Loucy (cell line): ENCODE measurements at regions not wholly inside any gene's neighbourhood (a gene's known extent, or its start where the extent isn't known, plus 50 kb on each side); places are given as distances from the start of the nearest gene placed in this dataset.

Source experiments
- H2AFZ ChIP-seq: fragments of 200-600 bp; sonication (generic); 2 replicates; pipeline ENCODE4 v1.6.0; 2016; ENCODE audit warnings: antibody characterized with exemption, mild to moderate bottlenecking, low read length, moderate library complexity
- H3F3A ChIP-seq: fragments of 200-600 bp; 2 replicates; pipeline ENCODE4 v1.6.0; 2016; ENCODE audit warnings: antibody characterized with exemption, low read depth, mild to moderate bottlenecking
- H3K27me3 ChIP-seq: fragments of 200-600 bp; sonication (generic); 2 replicates; pipeline ENCODE4 v1.6.1; 2014; ENCODE audit warnings: low read length, mild to moderate bottlenecking; ENCODE audit not compliant: insufficient read depth, poor library complexity, severe bottlenecking
- H3K36me3 ChIP-seq: fragments of 200-600 bp; sonication (generic); 2 replicates; pipeline ENCODE4 v1.6.1; 2016; ENCODE audit warnings: low read length; ENCODE audit not compliant: insufficient read depth
- H3K4me1 ChIP-seq: fragments of 200-600 bp; sonication (generic); 2 replicates; pipeline ENCODE4 v1.5.1; 2014; ENCODE audit warnings: low read length, mild to moderate bottlenecking; ENCODE audit not compliant: insufficient read depth, poor library complexity, severe bottlenecking
- H3K4me2 ChIP-seq: fragments of 200-600 bp; sonication (generic); 2 replicates; pipeline ENCODE4 v1.6.0; 2014; ENCODE audit warnings: antibody characterized with exemption, low read length, low read depth, mild to moderate bottlenecking; ENCODE audit not compliant: poor library complexity, severe bottlenecking
- H3K4me3 ChIP-seq: fragments of 200-600 bp; sonication (generic); 2 replicates; pipeline ENCODE4 v1.5.1; 2014; ENCODE audit warnings: low read length, mild to moderate bottlenecking, mixed read lengths; ENCODE audit not compliant: poor library complexity, severe bottlenecking
- H3K79me2 ChIP-seq: fragments of 200-600 bp; sonication (generic); 2 replicates; pipeline ENCODE4 v1.6.1; 2014; ENCODE audit warnings: low read length; ENCODE audit not compliant: insufficient read depth
- H3K9ac ChIP-seq: fragments of 200-600 bp; sonication (generic); 2 replicates; pipeline ENCODE4 v1.6.0; 2014; ENCODE audit warnings: mild to moderate bottlenecking, low read depth, low read length, moderate library complexity; ENCODE audit not compliant: poor library complexity, severe bottlenecking
- H3K9me2 ChIP-seq: fragments of 200-600 bp; sonication (generic); replicated peaks from 2 replicates; pipeline ENCODE4 v1.6.1; 2016; ENCODE audit warnings: low read depth, low read length, mixed read lengths
- H3K9me3 ChIP-seq: fragments of 200-600 bp; sonication (generic); 2 replicates; pipeline ENCODE4 v1.6.1; 2014; ENCODE audit warnings: mild to moderate bottlenecking, antibody characterized with exemption, low read length, low read depth; ENCODE audit not compliant: insufficient read depth
- H4K20me1 ChIP-seq: fragments of 200-600 bp; sonication (generic); 2 replicates; pipeline ENCODE4 v1.6.0; 2014; ENCODE audit warnings: antibody characterized with exemption, low read length, mild to moderate bottlenecking; ENCODE audit not compliant: insufficient read depth, poor library complexity, severe bottlenecking
- CTCF ChIP-seq: fragments of 200-600 bp; sonication (generic); conservative IDR thresholded peaks from 2 replicates; pipeline ENCODE4 v1.5.1; 2014; ENCODE audit warnings: mild to moderate bottlenecking, antibody characterized with exemption, low read length
- EZH2phosphoT487 ChIP-seq: fragments of 200-600 bp; IDR thresholded peaks from 2 replicates; pipeline ENCODE4 v1.6.1; 2018; ENCODE audit warnings: antibody characterized with exemption, mild to moderate bottlenecking, moderate library complexity, borderline replicate concordance

GRCh38 chr12:111189792-111190191 is 179.1 kb downstream of the PHETA1 start:
- no peaks in the 10 kb centered on the region for H3K27me3 ChIP-seq
- no peak overlapping the region for H3K4me2 ChIP-seq
- no peak overlapping the region for H3K4me3 ChIP-seq
- no peak overlapping the region for H3K9ac ChIP-seq
- no peaks in the 10 kb centered on the region for H3K4me1 ChIP-seq
- no peaks in the 10 kb centered on the region for H3K9me2 ChIP-seq
- H3K9me3 ChIP-seq = no peaks in the 10 kb centered on the region
- no peaks in the 10 kb centered on the region for H4K20me1 ChIP-seq
- no peaks in the 10 kb centered on the region for H3F3A ChIP-seq
- TF ChIP-seq EZH2phosphoT487 = no peak
- no peak for TF ChIP-seq CTCF
- no peaks in the 10 kb centered on the region for H3K79me2 ChIP-seq
- H3K36me3 ChIP-seq = no peaks in the 10 kb centered on the region
- no peak overlapping the region for H2AFZ ChIP-seq

- H3K9ac ChIP-seq = no peak overlapping the region
- H3F3A ChIP-seq = no peaks in the 10 kb centered on the region
- H4K20me1 ChIP-seq = no peaks in the 10 kb centered on the region
- no peaks in the 10 kb centered on the region for H3K79me2 ChIP-seq
- H3K9me3 ChIP-seq = no peaks in the 10 kb centered on the region
- H3K27me3 ChIP-seq = no peaks in the 10 kb centered on the region
- H2AFZ ChIP-seq = no peak overlapping the region
- H3K4me1 ChIP-seq = no peaks in the 10 kb centered on the region
- no peak overlapping the region for H3K4me2 ChIP-seq
- H3K4me3 ChIP-seq = no peak overlapping the region
- TF ChIP-seq CTCF (no peak), EZH2phosphoT487 (no peak)
- H3K36me3 ChIP-seq = no peaks in the 10 kb centered on the region
- no peaks in the 10 kb centered on the region for H3K9me2 ChIP-seq
These were observed 180.5 kb downstream of the PHETA1 start for GRCh38 chr12:111188436-111188835.

DNA sequence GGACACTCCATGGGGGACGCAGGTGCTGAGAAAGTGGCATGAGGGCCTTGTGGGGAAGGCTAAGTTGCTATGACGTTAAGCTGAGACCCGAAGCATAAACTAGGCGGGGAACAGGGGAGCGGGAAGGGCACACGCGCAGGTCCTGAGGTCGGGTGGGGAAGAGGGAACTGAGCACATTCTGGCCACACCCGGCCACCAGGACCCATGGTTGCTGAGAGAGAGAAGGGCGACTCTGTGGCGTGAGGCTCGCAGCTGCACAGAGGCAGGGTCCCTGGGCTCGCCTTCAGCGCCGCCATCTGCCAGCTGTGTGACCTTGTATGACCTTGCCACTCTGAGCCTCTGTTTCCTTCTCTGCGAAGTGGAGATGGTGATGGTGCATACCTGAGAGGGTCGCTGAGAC is 182.5 kb downstream of the PHETA1 start:
- Histone ChIP-seq H2AFZ (no peak overlapping the region), H3K9me2 (no peaks in the 10 kb centered on the region), H3K4me3 (no peak overlapping the region), H3K9me3 (no peaks in the 10 kb centered on the region), H3K36me3 (no peaks in the 10 kb centered on the region), H3K9ac (no peak overlapping the region), H3K27me3 (no peaks in the 10 kb centered on the region), H4K20me1 (no peaks in the 10 kb centered on the region), H3K4me2 (no peak overlapping the region), H3F3A (no peaks in the 10 kb centered on the region), H3K79me2 (no peaks in the 10 kb centered on the region), H3K4me1 (peaks cover 7% of the 10 kb centered on the region)
- no peak for TF ChIP-seq EZH2phosphoT487
- no peak for TF ChIP-seq CTCF
